Daoy (cell line): ENCODE measurements at regions not wholly inside any gene's neighbourhood (a gene's known extent, or its start where the extent isn't known, plus 50 kb on each side); places are given as distances from the start of the nearest gene placed in this dataset.
"Not testable (repeated sequence)": the region's sequence is repeated elsewhere in the genome, so short reads cannot be mapped to it uniquely, and the experiment has no call there.

Experiments used
- DNase-seq: peaks from one replicate; pipeline ENCODE4 v3.0.0-alpha.2; 2015; ENCODE audit warnings: low read depth

- not testable (repeated sequence) for DNase-seq
Measured at GRCh38 chr15:19844061-19844460, 697.5 kb downstream of the GOLGA6L6 start.
